Stimulated activated effector memory CD8-positive, alpha-beta T cell treated with anti-CD3 and anti-CD28 coated beads, Interleukin-12 subunit alpha, Interleukin-12 subunit beta, amount 100 ng/mL, for 72 hours (primary cell): ENCODE measurements at regions not wholly inside any gene's neighbourhood (a gene's known extent, or its start where the extent isn't known, plus 50 kb on each side); places are given as distances from the start of the nearest gene placed in this dataset.

Source experiments
- ATAC-seq: fragments of 150-1000 bp; cut with Tn5 transposase; 2 replicates; pipeline ENCODE4 v1.10.0; 2021
- DNase-seq, 2 donors: peaks; one replicate each; pipeline ENCODE4 v3.0.0; 2021 to 2022; ENCODE audit warnings: low spot score in 2 of 2
- H3K27ac Mint-ChIP-seq: one replicate; pipeline ENCODE4 v1.8.0; 2022; ENCODE audit warnings: mild to moderate bottlenecking, mixed read lengths
- H3K36me3 Mint-ChIP-seq: one replicate; pipeline ENCODE4 v1.8.0; 2022; ENCODE audit warnings: mild to moderate bottlenecking, mixed read lengths
- H3K4me1 Mint-ChIP-seq: one replicate; pipeline ENCODE4 v1.8.0; 2022; ENCODE audit warnings: mixed read lengths
- H3K4me3 Mint-ChIP-seq: one replicate; pipeline ENCODE4 v1.8.0; 2022; ENCODE audit warnings: mild to moderate bottlenecking, mixed read lengths
- H3K9me3 Mint-ChIP-seq: one replicate; pipeline ENCODE4 v1.8.0; 2022; ENCODE audit warnings: mixed read lengths

DNA sequence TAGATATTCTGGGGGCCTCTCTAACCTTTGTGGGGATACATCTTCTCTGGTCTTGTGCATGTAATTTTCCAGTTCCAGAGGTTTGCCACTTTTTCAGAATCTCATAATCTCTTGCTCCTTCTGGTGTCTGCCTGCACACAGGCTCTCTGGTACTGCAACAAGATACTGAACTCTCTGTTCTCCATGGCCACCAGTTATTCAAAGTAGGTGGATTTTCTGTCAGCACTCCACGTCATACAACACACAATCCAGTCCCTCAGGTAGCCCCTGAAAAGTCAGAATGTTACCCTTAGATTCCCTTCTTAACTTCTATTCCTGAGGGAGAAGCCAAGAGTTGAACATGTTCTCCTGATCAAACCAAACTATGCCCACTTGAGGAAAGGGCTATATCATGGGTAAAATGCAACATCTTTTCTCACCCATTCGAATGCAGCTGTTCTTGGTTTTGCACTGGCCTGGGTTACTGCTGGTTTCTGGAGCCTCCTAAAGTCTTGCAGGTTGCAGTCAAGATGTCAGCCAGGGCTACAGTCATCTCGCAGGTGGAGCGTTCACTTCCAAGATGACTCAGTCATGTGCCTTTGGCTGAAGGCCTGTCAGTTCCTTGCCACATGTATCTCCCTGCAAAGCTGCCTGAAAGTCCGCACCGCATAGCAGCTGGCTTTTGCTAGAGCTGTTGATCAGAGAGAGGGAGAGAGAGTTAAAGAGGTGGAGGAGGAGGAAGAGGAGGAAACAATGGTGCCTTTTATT, 57.7 kb upstream of the TUBA3C start:
- Mint-ChIP-seq H3K36me3 (no peaks in the 10 kb centered on the region), H3K4me3 (no peak overlapping the region), H3K27ac (no peak overlapping the region), H3K4me1 (no peaks in the 10 kb centered on the region), H3K9me3 (peaks cover 7% of the 10 kb centered on the region)
- DNase-seq (no peak), ATAC-seq (no peak)
